Prostate gland (tissue), 2 donors: ENCODE measurements at regions not wholly inside any gene's neighbourhood (a gene's known extent, or its start where the extent isn't known, plus 50 kb on each side); places are given as distances from the start of the nearest gene placed in this dataset.

Source experiments
- DNase-seq: peaks from one replicate; pipeline ENCODE4 v3.0.0-alpha.2; 2019; ENCODE audit warnings: low spot score
- H3K27ac ChIP-seq, 2 donors: fragments of 200-600 bp; sonication (generic); 2 replicates each; pipeline ENCODE4 v1.5.1; 2017 to 2019
- H3K27me3 ChIP-seq: fragments of 200-600 bp; sonication (generic); replicated peaks from 2 replicates; pipeline ENCODE4 v1.5.1; 2019; ENCODE audit not compliant: insufficient read depth
- H3K36me3 ChIP-seq, 2 donors: fragments of 200-600 bp; sonication (generic); 1 replicate in 1 of 2; 2 replicates in 1 of 2; pipeline versions ENCODE4 v1.5.1 to v1.8.1; 2017 to 2019
- H3K4me1 ChIP-seq: fragments of 200-600 bp; sonication (generic); replicated peaks from 2 replicates; pipeline ENCODE4 v1.5.1; 2019
- H3K4me3 ChIP-seq, 2 donors: fragments of 200-600 bp; sonication (generic); 2 replicates each; pipeline ENCODE4 v1.5.1; 2017 to 2019
- H3K9me3 ChIP-seq: fragments of 200-600 bp; sonication (generic); 2 replicates; pipeline ENCODE4 v1.5.1; 2017
- POLR2A ChIP-seq: fragments of 450-650 bp; IDR thresholded peaks from one replicate; pipeline ENCODE4 v1.6.1; 2016; ENCODE audit warnings: antibody characterized with exemption, mild to moderate bottlenecking
- POLR2AphosphoS5 ChIP-seq: sonication (generic); formaldehyde crosslinking; IDR thresholded peaks from one replicate; pipeline ENCODE4 v1.6.1; 2017; ENCODE audit warnings: antibody characterized with exemption
- whole genome bisulfite sequencing: methylation state at CpG from one replicate; pipeline ENCODE4 v1.1.5; 2018; 5-methylcytosine and 5-hydroxymethylcytosine counted together
- intact Hi-C: fragments of 100-400 bp; cut with DNase I; formaldehyde crosslinking; loops from one replicate; pipeline ENCODE4 v1.14.2; 2022
- TF ChIP-seq, protein P1 (sequence below), 4 experiments: fragments of 200-600 bp in 2 of 4; fragments of 450-650 bp in 2 of 4; sonication (generic) in 2 of 4; IDR thresholded peaks; 1 replicate in 3 of 4; 2 replicates in 1 of 4; pipeline ENCODE4 v1.5.1; 2016 to 2019; ENCODE audit warnings: antibody characterized with exemption in 4 of 4, mild to moderate bottlenecking in 2 of 4, moderate library complexity in 2 of 4

- Histone ChIP-seq H3K9me3 (no peaks in the 10 kb centered on the region), H3K4me1 (no peaks in the 10 kb centered on the region), H3K36me3 (no peaks in the 10 kb centered on the region), H3K4me3 (no peak overlapping the region), H3K27me3 (no peaks in the 10 kb centered on the region), H3K27ac (no peak overlapping the region)
- intact Hi-C loops: no loop called here
- WGBS: 82% methylated on average over 2 of the region's 2 CpGs
- DNase-seq: no peak
- no peak for TF ChIP-seq POLR2A
- TF ChIP-seq, protein P1, sequence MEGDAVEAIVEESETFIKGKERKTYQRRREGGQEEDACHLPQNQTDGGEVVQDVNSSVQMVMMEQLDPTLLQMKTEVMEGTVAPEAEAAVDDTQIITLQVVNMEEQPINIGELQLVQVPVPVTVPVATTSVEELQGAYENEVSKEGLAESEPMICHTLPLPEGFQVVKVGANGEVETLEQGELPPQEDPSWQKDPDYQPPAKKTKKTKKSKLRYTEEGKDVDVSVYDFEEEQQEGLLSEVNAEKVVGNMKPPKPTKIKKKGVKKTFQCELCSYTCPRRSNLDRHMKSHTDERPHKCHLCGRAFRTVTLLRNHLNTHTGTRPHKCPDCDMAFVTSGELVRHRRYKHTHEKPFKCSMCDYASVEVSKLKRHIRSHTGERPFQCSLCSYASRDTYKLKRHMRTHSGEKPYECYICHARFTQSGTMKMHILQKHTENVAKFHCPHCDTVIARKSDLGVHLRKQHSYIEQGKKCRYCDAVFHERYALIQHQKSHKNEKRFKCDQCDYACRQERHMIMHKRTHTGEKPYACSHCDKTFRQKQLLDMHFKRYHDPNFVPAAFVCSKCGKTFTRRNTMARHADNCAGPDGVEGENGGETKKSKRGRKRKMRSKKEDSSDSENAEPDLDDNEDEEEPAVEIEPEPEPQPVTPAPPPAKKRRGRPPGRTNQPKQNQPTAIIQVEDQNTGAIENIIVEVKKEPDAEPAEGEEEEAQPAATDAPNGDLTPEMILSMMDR (IDR thresholded peaks at IDR 0.05): no peak
- TF ChIP-seq POLR2AphosphoS5: no peak
Measured at GRCh38 chr11:95498722-95499425, 267.9 kb upstream of the SESN3 start.

DNA sequence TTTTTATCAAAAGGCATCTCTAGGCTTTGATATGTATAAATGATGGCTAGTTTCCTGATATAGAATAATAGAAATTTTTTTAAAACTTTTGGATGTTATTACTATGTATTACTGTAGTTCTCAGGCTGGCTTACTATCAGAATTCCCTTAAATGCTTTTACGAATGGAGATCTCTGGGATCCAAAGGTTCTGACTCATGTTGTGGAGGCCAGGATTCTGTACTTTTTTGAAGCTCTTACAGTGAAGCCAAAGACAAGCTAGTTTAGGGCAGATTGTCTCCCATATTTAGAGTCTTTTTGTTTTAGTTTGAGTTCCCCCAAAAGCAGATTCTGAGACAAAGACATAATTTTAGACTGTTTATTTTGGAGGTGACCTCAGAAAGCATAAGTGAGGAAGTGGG lies 265.9 kb upstream of the SESN3 start:
- no peaks in the 10 kb centered on the region for H3K36me3 ChIP-seq
- no peaks in the 10 kb centered on the region for H3K27me3 ChIP-seq
- H3K4me3 ChIP-seq: no peak overlapping the region
- H3K9me3 ChIP-seq: no peaks in the 10 kb centered on the region
- TF ChIP-seq, protein P1 (IDR thresholded peaks at IDR 0.05): no peak
- TF ChIP-seq POLR2AphosphoS5 (no peak), POLR2A (no peak)
- H3K27ac ChIP-seq: no peak overlapping the region
- WGBS: 80% methylated on average over 1 of the region's 1 CpG
- intact Hi-C loops: no loop called here
- DNase-seq: no peak
- no peaks in the 10 kb centered on the region for H3K4me1 ChIP-seq

GRCh38 chr11:95495706-95496105 lies 264.7 kb upstream of the SESN3 start:
- intact Hi-C loops: no loop called here

GRCh38 chr11:95494856-95495255 lies 263.9 kb upstream of the SESN3 start:
- Histone ChIP-seq H3K36me3 (no peaks in the 10 kb centered on the region), H3K4me3 (no peak overlapping the region), H3K27ac (no peak overlapping the region), H3K4me1 (no peaks in the 10 kb centered on the region), H3K27me3 (no peaks in the 10 kb centered on the region), H3K9me3 (no peaks in the 10 kb centered on the region)
- TF ChIP-seq POLR2A (no peak), POLR2AphosphoS5 (no peak)
- TF ChIP-seq, protein P1 (IDR thresholded peaks at IDR 0.05): no peak
- 100% methylated on average over 1 of the region's 1 CpG for WGBS
- intact Hi-C loops: no loop called here
- no peak for DNase-seq

More at GRCh38 chr11:95495706-95496105, 264.7 kb upstream of the SESN3 start:
- H3K9me3 ChIP-seq: no peaks in the 10 kb centered on the region
- H3K4me1 ChIP-seq: no peaks in the 10 kb centered on the region
- H3K27me3 ChIP-seq: no peaks in the 10 kb centered on the region
- H3K36me3 ChIP-seq: no peaks in the 10 kb centered on the region
- 78% methylated on average over 4 of the region's 4 CpGs for WGBS
- no peak for DNase-seq
- TF ChIP-seq POLR2A: no peak
- TF ChIP-seq, protein P1 (IDR thresholded peaks at IDR 0.05): no peak
- TF ChIP-seq POLR2AphosphoS5: no peak
- no peak overlapping the region for H3K4me3 ChIP-seq
- H3K27ac ChIP-seq: no peak overlapping the region

GRCh38 chr11:95494167-95494566 lies 263.2 kb upstream of the SESN3 start:
- Histone ChIP-seq H3K4me1 (no peaks in the 10 kb centered on the region), H3K27me3 (no peaks in the 10 kb centered on the region), H3K27ac (no peak overlapping the region), H3K9me3 (no peaks in the 10 kb centered on the region), H3K36me3 (no peaks in the 10 kb centered on the region), H3K4me3 (no peak overlapping the region)
- intact Hi-C loops: no loop called here
- TF ChIP-seq, protein P1 (IDR thresholded peaks at IDR 0.05): no peak
- TF ChIP-seq POLR2AphosphoS5 (no peak), POLR2A (no peak)
- WGBS: 98% methylated on average over 4 of the region's 4 CpGs
- no peak for DNase-seq
